A673 (cell line): ENCODE measurements at regions not wholly inside any gene's neighbourhood (a gene's known extent, or its start where the extent isn't known, plus 50 kb on each side); places are given as distances from the start of the nearest gene placed in this dataset.

Source experiments
- BruUV-seq: library from RNA; stranded (reverse); fragments of 400-500 nt; replicated peaks from 2 replicates; lab custom pipeline; 2021; lab: Mats Ljungman, UMichigan
- CTCF ChIA-PET: fragments of 300-600 bp; sonication (Branson Sonifier 250); formaldehyde crosslinking; loops from one replicate; lab custom pipeline; 2022; ENCODE audit warnings: antibody characterized with exemption; lab: Charles Lee
- POLR2A ChIA-PET: fragments of 300-600 bp; sonication (Branson Sonifier 250); formaldehyde crosslinking; loops from one replicate; lab custom pipeline; 2022; ENCODE audit warnings: antibody characterized with exemption; ENCODE audit not compliant: low non-redundant PET; lab: Charles Lee
- DNase-seq: peaks from one replicate; pipeline ENCODE4 v3.0.0-alpha.2; 2015; ENCODE audit warnings: low spot score
- H3K27ac ChIP-seq: fragments of 200-600 bp; sonication (generic); 2 replicates; pipeline ENCODE4 v1.5.1; 2016; ENCODE audit warnings: mixed run types, low read depth, mild to moderate bottlenecking, mixed read lengths, antibody characterized with exemption, low read length; ENCODE audit not compliant: poor library complexity, severe bottlenecking
- H3K27me3 ChIP-seq: fragments of 200-600 bp; sonication (generic); replicated peaks from 2 replicates; pipeline ENCODE4 v1.6.1; 2017; ENCODE audit warnings: mixed run types, low read depth, mild to moderate bottlenecking, mixed read lengths, antibody characterized with exemption, low read length; ENCODE audit not compliant: insufficient read depth, poor library complexity
- H3K36me3 ChIP-seq: fragments of 200-600 bp; sonication (generic); 2 replicates; pipeline ENCODE4 v1.6.1; 2016; ENCODE audit warnings: mixed run types, mild to moderate bottlenecking, mixed read lengths, antibody characterized with exemption, low read length; ENCODE audit not compliant: insufficient read depth, poor library complexity, severe bottlenecking
- H3K4me1 ChIP-seq: fragments of 200-600 bp; sonication (generic); 2 replicates; pipeline ENCODE4 v1.6.1; 2017; ENCODE audit warnings: mixed run types, mild to moderate bottlenecking, mixed read lengths, antibody characterized with exemption, low read length; ENCODE audit not compliant: insufficient read depth, poor library complexity, severe bottlenecking
- H3K4me3 ChIP-seq: fragments of 200-600 bp; sonication (generic); 2 replicates; pipeline ENCODE4 v1.5.1; 2016; ENCODE audit warnings: low read depth, mixed run types, mild to moderate bottlenecking, mixed read lengths, low read length; ENCODE audit not compliant: poor library complexity, severe bottlenecking
- H3K9me3 ChIP-seq: fragments of 200-600 bp; sonication (generic); 2 replicates; pipeline ENCODE4 v1.6.1; 2016; ENCODE audit warnings: mixed run types, low read depth, mild to moderate bottlenecking, mixed read lengths, antibody characterized with exemption, low read length; ENCODE audit not compliant: poor library complexity, severe bottlenecking
- CTCF ChIP-seq: fragments of 300-800, 200-600 bp; sonication (generic); conservative IDR thresholded peaks from 2 replicates; pipeline ENCODE4 v1.5.1; 2017; ENCODE audit warnings: low read depth, mild to moderate bottlenecking, antibody characterized with exemption, low read length, moderate library complexity, mixed read lengths
- EZH2 ChIP-seq: fragments of 200-600 bp; sonication (generic); IDR thresholded peaks from 2 replicates; pipeline ENCODE4 v1.6.1; 2017; ENCODE audit warnings: borderline replicate concordance, low read depth, mild to moderate bottlenecking, mixed read lengths, antibody characterized with exemption, low read length; ENCODE audit not compliant: poor library complexity, severe bottlenecking
- intact Hi-C: fragments of 100-400 bp; cut with micrococcal nuclease; formaldehyde crosslinking; loops from one replicate; pipeline ENCODE4 v1.10.0; 2022; ENCODE audit not compliant: unreplicated experiment

- CTCF ChIA-PET: no interaction called here
- no peak for TF ChIP-seq CTCF
- TF ChIP-seq EZH2: no peak
- DNase-seq: no peak
Measured at GRCh38 chr6:95404777-95405176, 172.6 kb upstream of the MANEA start.

GRCh38 chr6:95408111-95408510 lies 169.2 kb upstream of the MANEA start:
- H3K27me3 ChIP-seq: no peaks in the 10 kb centered on the region
- no peaks in the 10 kb centered on the region for H3K36me3 ChIP-seq
- no peaks in the 10 kb centered on the region for H3K4me1 ChIP-seq
- no peaks in the 10 kb centered on the region for H3K9me3 ChIP-seq
- intact Hi-C loops: no loop called here
- POLR2A ChIA-PET: no interaction called here
- no peak for DNase-seq
- no peak for TF ChIP-seq CTCF
- no peak for TF ChIP-seq EZH2
- no peak overlapping the region for H3K4me3 ChIP-seq
- CTCF ChIA-PET: no interaction called here
- no TSS peak for BruUV-seq
- H3K27ac ChIP-seq: no peak overlapping the region

More at GRCh38 chr6:95404777-95405176, 172.6 kb upstream of the MANEA start:
- Histone ChIP-seq H3K27ac (no peak overlapping the region), H3K4me1 (no peaks in the 10 kb centered on the region), H3K9me3 (no peaks in the 10 kb centered on the region), H3K36me3 (no peaks in the 10 kb centered on the region), H3K27me3 (no peaks in the 10 kb centered on the region), H3K4me3 (no peak overlapping the region)
- POLR2A ChIA-PET: no interaction called here
- no TSS peak for BruUV-seq
- intact Hi-C loops: no loop called here

GRCh38 chr6:95410168-95410567 lies 167.2 kb upstream of the MANEA start:
- Histone ChIP-seq H3K27me3 (no peaks in the 10 kb centered on the region), H3K4me1 (no peaks in the 10 kb centered on the region), H3K36me3 (no peaks in the 10 kb centered on the region), H3K4me3 (no peak overlapping the region), H3K9me3 (no peaks in the 10 kb centered on the region), H3K27ac (no peak overlapping the region)
- CTCF ChIA-PET: no interaction called here
- POLR2A ChIA-PET: no interaction called here
- no TSS peak for BruUV-seq
- DNase-seq: no peak
- TF ChIP-seq CTCF (no peak), EZH2 (no peak)
- intact Hi-C loops: no loop called here
